Stimulated activated CD4-positive, alpha-beta T cell treated with anti-CD3 and anti-CD28 coated beads, Interleukin-12 subunit alpha, Interleukin-12 subunit beta, amount 100 ng/mL, for 4 hours (primary cell): ENCODE measurements at regions not wholly inside any gene's neighbourhood (a gene's known extent, or its start where the extent isn't known, plus 50 kb on each side); places are given as distances from the start of the nearest gene placed in this dataset.

Experiments
- DNase-seq: peaks from one replicate; pipeline ENCODE4 v3.0.0-alpha.2; 2020

- no peak for DNase-seq
These were observed 60.3 kb upstream of the SLC27A6 start for GRCh38 chr5:128904805-128905567.

- no peak for DNase-seq
These were observed 59.6 kb upstream of the SLC27A6 start for GRCh38 chr5:128905568-128906110.

- DNase-seq, result no peak
These were observed 51.7 kb upstream of the SLC27A6 start for GRCh38 chr5:128913551-128913950.
